Naive thymus-derived CD4-positive, alpha-beta T cell (primary cell): ENCODE measurements at regions not wholly inside any gene's neighbourhood (a gene's known extent, or its start where the extent isn't known, plus 50 kb on each side); places are given as distances from the start of the nearest gene placed in this dataset.

Experiments used
- ATAC-seq: fragments of 150-1000 bp; cut with Tn5 transposase; 2 replicates; pipeline ENCODE4 v1.10.0; 2021; ENCODE audit warnings: mild to moderate bottlenecking, moderate library complexity
- CTCF ChIA-PET: fragments of 350-600 bp; sonication (Branson Sonifier 250); formaldehyde crosslinking; loops from one replicate; lab custom pipeline; 2021; ENCODE audit warnings: antibody characterized with exemption; lab: Charles Lee
- POLR2A ChIA-PET: fragments of 350-600 bp; sonication (Branson Sonifier 250); formaldehyde crosslinking; loops from one replicate; lab custom pipeline; 2021; ENCODE audit warnings: antibody characterized with exemption, inconsistent platforms; lab: Charles Lee
- DNase-seq, 9 donors: peaks; one replicate each; pipeline versions ENCODE4 v3.0.0 to v3.0.0-alpha.2; 2020 to 2022; ENCODE audit warnings: mixed read lengths in 1 of 9
- H3K27ac ChIP-seq: one replicate; pipeline ENCODE4 v1.7.0; 2013; ENCODE audit warnings: mild to moderate bottlenecking, low read depth, low read length, moderate library complexity
- H3K27me3 ChIP-seq, 2 donors: one replicate each; pipeline ENCODE4 v1.7.0; 2013; ENCODE audit warnings: low read length in 2 of 2, mild to moderate bottlenecking in 2 of 2, moderate library complexity in 2 of 2; ENCODE audit not compliant: control insufficient read depth in 2 of 2, insufficient read depth in 2 of 2
- H3K36me3 ChIP-seq, 3 experiments: 1 replicate in 2 of 3; 2 replicates in 1 of 3; pipeline ENCODE4 v1.7.0; 2013; ENCODE audit warnings: low read length in 3 of 3, mild to moderate bottlenecking in 3 of 3, moderate library complexity in 1 of 3; ENCODE audit not compliant: insufficient read depth in 3 of 3, control insufficient read depth in 2 of 3
- H3K4me1 ChIP-seq, 2 donors: one replicate each; pipeline ENCODE4 v1.7.0; 2013; ENCODE audit warnings: low read length in 2 of 2, mild to moderate bottlenecking in 2 of 2, moderate library complexity in 1 of 2; ENCODE audit not compliant: control insufficient read depth in 2 of 2, insufficient read depth in 2 of 2
- H3K4me3 ChIP-seq: 2 replicates; pipeline ENCODE4 v1.7.0; 2013; ENCODE audit warnings: mild to moderate bottlenecking, low read length
- H3K9me3 ChIP-seq, 3 experiments: 1 replicate in 2 of 3; 2 replicates in 1 of 3; pipeline ENCODE4 v1.7.0; 2013; ENCODE audit warnings: low read length in 3 of 3; ENCODE audit not compliant: control insufficient read depth in 2 of 3
- H3K27ac Mint-ChIP-seq, 9 donors: one replicate each; pipeline ENCODE4 v1.8.0; 2020 to 2022; ENCODE audit warnings: mixed read lengths in 9 of 9, mild to moderate bottlenecking in 8 of 9, moderate library complexity in 5 of 9, inconsistent platforms in 2 of 9
- H3K27me3 Mint-ChIP-seq, 5 donors: one replicate each; pipeline ENCODE4 v1.8.0; 2021 to 2022; ENCODE audit warnings: mixed read lengths in 5 of 5, mild to moderate bottlenecking in 1 of 5
- H3K36me3 Mint-ChIP-seq, 5 donors: one replicate each; pipeline ENCODE4 v1.8.0; 2020 to 2022; ENCODE audit warnings: mixed read lengths in 5 of 5, mild to moderate bottlenecking in 3 of 5, inconsistent platforms in 1 of 5
- H3K4me1 Mint-ChIP-seq, 7 donors: one replicate each; pipeline ENCODE4 v1.8.0; 2020 to 2022; ENCODE audit warnings: mixed read lengths in 7 of 7, mild to moderate bottlenecking in 3 of 7, inconsistent platforms in 1 of 7
- H3K4me3 Mint-ChIP-seq, 10 donors: one replicate each; pipeline ENCODE4 v1.8.0; 2020 to 2022; ENCODE audit warnings: mild to moderate bottlenecking in 10 of 10, mixed read lengths in 10 of 10, moderate library complexity in 6 of 10, inconsistent platforms in 2 of 10
- H3K9me3 Mint-ChIP-seq, 11 donors: one replicate each; pipeline ENCODE4 v1.8.0; 2020 to 2022; ENCODE audit warnings: mixed read lengths in 11 of 11, mild to moderate bottlenecking in 4 of 11, inconsistent platforms in 1 of 11, moderate library complexity in 1 of 11
- intact Hi-C, 2 donors: fragments of 100-400 bp; cut with micrococcal nuclease; formaldehyde crosslinking; loops; one replicate each; pipeline ENCODE4 v1.15.1; 2023

DNA sequence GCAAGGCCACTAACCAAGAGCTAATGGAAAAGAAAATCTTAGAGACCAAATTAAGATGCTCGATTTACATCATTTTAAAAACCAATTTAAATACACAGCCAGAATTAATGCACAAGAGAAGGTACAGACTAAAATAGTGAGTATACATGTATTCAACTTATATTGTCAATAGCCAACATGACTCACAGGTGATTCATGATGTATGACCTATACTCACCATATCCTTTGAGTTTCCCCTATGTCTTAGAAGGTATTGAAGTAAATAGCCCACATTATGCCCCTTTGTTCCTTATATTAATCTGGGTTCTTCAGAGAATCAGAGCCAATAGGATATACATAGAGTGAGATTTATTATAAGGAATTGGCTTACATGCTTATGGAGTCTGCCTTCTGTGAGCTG is 97.5 kb upstream of the ANO3 start:
- intact Hi-C loops = no loop called here
- Histone ChIP-seq H3K36me3 (no peaks in the 10 kb centered on the region), H3K4me3 (no peak overlapping the region), H3K9me3 (no peaks in the 10 kb centered on the region), H3K4me1 (no peaks in the 10 kb centered on the region), H3K27me3 (no peaks in the 10 kb centered on the region), H3K27ac (no peak overlapping the region)
- H3K4me1 Mint-ChIP-seq = no peaks in the 10 kb centered on the region
- H3K36me3 Mint-ChIP-seq = no peaks in the 10 kb centered on the region
- H3K27me3 Mint-ChIP-seq = no peaks in the 10 kb centered on the region
- H3K4me3 Mint-ChIP-seq = no peak overlapping the region
- H3K27ac Mint-ChIP-seq = no peak overlapping the region
- peaks cover 0 to 11% (median 3%) of the 10 kb centered on the region in 11 donors for H3K9me3 Mint-ChIP-seq
- POLR2A ChIA-PET = no interaction called here
- CTCF ChIA-PET = no interaction called here
- DNase-seq (no peak), ATAC-seq (no peak)

DNA sequence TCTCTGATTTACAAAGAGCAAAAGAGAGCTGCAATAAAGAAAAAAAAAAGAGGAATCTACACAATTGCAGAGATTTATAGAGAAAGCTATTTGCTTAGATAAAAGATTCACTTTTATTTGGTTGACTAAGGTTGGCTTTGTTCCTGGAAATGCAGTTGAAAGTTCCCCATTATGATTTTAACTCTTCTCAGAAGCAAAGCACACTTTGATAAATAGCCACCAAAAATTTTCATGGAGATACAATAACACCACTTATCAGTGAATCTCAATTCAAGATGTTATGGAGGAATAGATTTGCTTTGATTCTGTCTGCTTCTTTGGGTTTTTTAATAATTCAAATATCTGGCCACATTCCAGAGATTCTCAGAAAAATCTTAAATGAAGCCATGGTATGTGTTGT is 88.5 kb upstream of the ANO3 start:
- H3K36me3 ChIP-seq = no peaks in the 10 kb centered on the region
- no peak for ATAC-seq

DNA sequence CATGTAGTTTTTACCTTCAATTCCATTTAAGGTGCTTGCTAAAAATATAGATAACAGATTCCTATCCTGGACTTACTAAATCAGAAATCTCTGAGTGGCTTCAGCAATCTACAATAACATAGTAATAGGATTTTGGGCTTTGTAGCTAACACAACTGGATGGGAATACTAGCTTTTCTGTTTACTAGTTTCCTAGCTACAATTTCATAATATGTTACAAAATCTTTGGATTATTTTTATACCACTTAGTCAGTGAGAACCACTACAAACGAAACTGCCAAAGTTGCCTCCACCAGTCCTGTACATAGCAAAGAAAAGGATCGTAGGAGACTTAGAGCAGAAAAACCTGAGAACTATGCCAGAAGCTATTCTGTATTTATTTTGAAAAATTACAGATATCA is 87.7 kb upstream of the ANO3 start:
- H3K9me3 ChIP-seq = no peaks in the 10 kb centered on the region
- no peak for DNase-seq
- H3K4me1 ChIP-seq = no peaks in the 10 kb centered on the region
- Mint-ChIP-seq H3K36me3 (no peaks in the 10 kb centered on the region), H3K27ac (no peak overlapping the region), H3K9me3 (peaks cover 0 to 12% (median 4%) of the 10 kb centered on the region in 11 donors), H3K4me3 (no peak overlapping the region), H3K27me3 (no peaks in the 10 kb centered on the region), H3K4me1 (no peaks in the 10 kb centered on the region)
- ATAC-seq = no peak
- no peaks in the 10 kb centered on the region for H3K27me3 ChIP-seq
- intact Hi-C loops = no loop called here
- no peaks in the 10 kb centered on the region for H3K36me3 ChIP-seq
- H3K27ac ChIP-seq = no peak overlapping the region
- CTCF ChIA-PET = no interaction called here
- POLR2A ChIA-PET = no interaction called here
- no peak overlapping the region for H3K4me3 ChIP-seq

More for the DNA sequence above, 88.5 kb upstream of the ANO3 start:
- intact Hi-C loops = no loop called here
- peaks cover 0 to 12% (median 4%) of the 10 kb centered on the region in 11 donors for H3K9me3 Mint-ChIP-seq
- no peaks in the 10 kb centered on the region for H3K4me1 Mint-ChIP-seq
- H3K27me3 Mint-ChIP-seq = no peaks in the 10 kb centered on the region
- H3K4me3 Mint-ChIP-seq = no peak overlapping the region
- no peak overlapping the region for H3K27ac Mint-ChIP-seq
- Histone ChIP-seq H3K9me3 (no peaks in the 10 kb centered on the region), H3K4me3 (no peak overlapping the region), H3K27ac (no peak overlapping the region), H3K4me1 (no peaks in the 10 kb centered on the region), H3K27me3 (no peaks in the 10 kb centered on the region)
- no peak for DNase-seq
- ChIA-PET POLR2A (no interaction called here), CTCF (no interaction called here)
- no peaks in the 10 kb centered on the region for H3K36me3 Mint-ChIP-seq

GRCh38 chr11:26245046-26245445 is 86.9 kb upstream of the ANO3 start:
- no peak for ATAC-seq
- POLR2A ChIA-PET = no interaction called here

DNA sequence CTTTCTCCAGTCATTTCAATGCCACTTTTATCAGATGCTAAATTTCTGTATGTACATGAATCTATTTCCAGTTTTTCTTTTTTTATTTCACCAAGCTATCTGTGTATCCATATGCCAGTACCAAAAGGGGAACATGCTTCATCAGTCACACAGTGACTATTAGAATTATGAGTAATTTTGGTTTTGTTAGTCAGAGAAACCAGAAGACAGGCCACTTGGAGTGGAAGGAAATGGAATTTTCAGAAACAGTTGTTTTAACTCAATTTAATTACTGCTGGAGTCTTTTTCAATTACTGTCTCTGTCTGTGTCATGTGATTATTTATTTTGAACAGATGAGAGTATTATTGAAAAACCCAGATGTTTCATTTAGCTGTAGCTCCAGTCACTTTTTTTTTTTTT is 84.6 kb upstream of the ANO3 start:
- ChIA-PET POLR2A (no interaction called here), CTCF (no interaction called here)
- no peak for DNase-seq
- no peak for ATAC-seq
- Histone ChIP-seq H3K4me1 (no peaks in the 10 kb centered on the region), H3K27ac (no peak overlapping the region), H3K9me3 (no peaks in the 10 kb centered on the region), H3K4me3 (no peak overlapping the region), H3K27me3 (no peaks in the 10 kb centered on the region), H3K36me3 (no peaks in the 10 kb centered on the region)
- Mint-ChIP-seq H3K9me3 (peaks cover 0 to 9% (median 4%) of the 10 kb centered on the region in 11 donors), H3K36me3 (no peaks in the 10 kb centered on the region), H3K4me3 (no peak overlapping the region), H3K27ac (no peak overlapping the region), H3K4me1 (no peaks in the 10 kb centered on the region), H3K27me3 (no peaks in the 10 kb centered on the region)
- intact Hi-C loops = no loop called here

More at GRCh38 chr11:26245046-26245445, 86.9 kb upstream of the ANO3 start:
- H3K27ac Mint-ChIP-seq = no peak overlapping the region
- H3K4me1 ChIP-seq = no peaks in the 10 kb centered on the region
- DNase-seq = no peak
- H3K27me3 ChIP-seq = no peaks in the 10 kb centered on the region
- peaks cover 0 to 12% (median 4%) of the 10 kb centered on the region in 11 donors for H3K9me3 Mint-ChIP-seq
- H3K27ac ChIP-seq = no peak overlapping the region
- H3K4me3 Mint-ChIP-seq = no peak overlapping the region
- CTCF ChIA-PET = no interaction called here
- H3K4me3 ChIP-seq = no peak overlapping the region
- H3K27me3 Mint-ChIP-seq = no peaks in the 10 kb centered on the region
- H3K9me3 ChIP-seq = no peaks in the 10 kb centered on the region
- H3K4me1 Mint-ChIP-seq = no peaks in the 10 kb centered on the region
- H3K36me3 ChIP-seq = no peaks in the 10 kb centered on the region
- intact Hi-C loops = no loop called here
- H3K36me3 Mint-ChIP-seq = no peaks in the 10 kb centered on the region

DNA sequence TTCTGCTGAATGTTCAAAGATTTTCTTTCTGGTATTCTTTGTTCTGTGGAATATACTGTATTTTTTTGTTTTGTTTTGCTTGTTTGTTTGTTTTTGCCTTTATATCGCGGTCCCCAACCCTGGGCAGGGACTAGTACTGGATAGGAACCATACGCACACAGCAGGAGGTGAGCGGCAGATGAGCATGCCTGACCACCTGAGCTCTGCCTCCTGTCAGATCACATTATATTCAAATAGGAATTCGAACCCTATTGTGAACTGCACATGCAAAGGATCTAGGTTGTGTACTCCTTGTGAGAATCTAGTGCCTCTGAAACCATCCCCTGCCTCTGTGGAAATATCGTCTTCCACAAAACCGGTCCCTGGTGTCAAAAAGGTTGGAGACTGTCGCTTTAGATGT is 83.3 kb upstream of the ANO3 start:
- POLR2A ChIA-PET = no interaction called here
- no peaks in the 10 kb centered on the region for H3K36me3 Mint-ChIP-seq

GRCh38 chr11:26254378-26254777 is 77.6 kb upstream of the ANO3 start:
- no peaks in the 10 kb centered on the region for H3K4me1 Mint-ChIP-seq
- Histone ChIP-seq H3K36me3 (no peaks in the 10 kb centered on the region), H3K4me3 (no peak overlapping the region), H3K4me1 (no peaks in the 10 kb centered on the region), H3K27me3 (no peaks in the 10 kb centered on the region), H3K9me3 (no peaks in the 10 kb centered on the region), H3K27ac (no peak overlapping the region)
- H3K9me3 Mint-ChIP-seq = peaks cover 0 to 5% (median 0%) of the 10 kb centered on the region in 11 donors
- H3K27ac Mint-ChIP-seq = no peak overlapping the region
- ChIA-PET CTCF (no interaction called here), POLR2A (no interaction called here)
- no peaks in the 10 kb centered on the region for H3K36me3 Mint-ChIP-seq
- intact Hi-C loops = no loop called here
- ATAC-seq (no peak), DNase-seq (no peak)
- H3K4me3 Mint-ChIP-seq = no peak overlapping the region
- no peaks in the 10 kb centered on the region for H3K27me3 Mint-ChIP-seq

More for the DNA sequence above, 83.3 kb upstream of the ANO3 start:
- Histone ChIP-seq H3K4me3 (no peak overlapping the region), H3K36me3 (no peaks in the 10 kb centered on the region), H3K27ac (no peak overlapping the region), H3K27me3 (no peaks in the 10 kb centered on the region), H3K4me1 (no peaks in the 10 kb centered on the region), H3K9me3 (no peaks in the 10 kb centered on the region)
- H3K27me3 Mint-ChIP-seq = no peaks in the 10 kb centered on the region
- CTCF ChIA-PET = no interaction called here
- H3K9me3 Mint-ChIP-seq = peaks cover 0 to 9% (median 2%) of the 10 kb centered on the region in 11 donors
- H3K4me1 Mint-ChIP-seq = no peaks in the 10 kb centered on the region
- intact Hi-C loops = no loop called here
- DNase-seq (no peak), ATAC-seq (no peak)
- no peak overlapping the region for H3K4me3 Mint-ChIP-seq
- H3K27ac Mint-ChIP-seq = no peak overlapping the region
